ENCODE measurements at regions not wholly inside any gene's neighbourhood (a gene's known extent, or its start where the extent isn't known, plus 50 kb on each side); places are given as distances from the start of the nearest gene placed in this dataset.

- no peaks in the 10 kb centered on the region for H3K79me2 ChIP-seq (replicated peaks; ENCODE audit: insufficient read depth)
- H3K4me3 ChIP-seq: no peak overlapping the region
- no peak overlapping the region for H2AFZ ChIP-seq
- no peaks in the 10 kb centered on the region for H4K20me1 ChIP-seq (replicated peaks; ENCODE audit: insufficient read depth)
- Mint-ChIP-seq H3K27ac (no peak overlapping the region), H3K4me3 (no peak overlapping the region), H3K4me1 (no peaks in the 10 kb centered on the region), H3K9me3 (peaks cover 17% of the 10 kb centered on the region), H3K36me3 (ENCODE audit: low read depth) (no peaks in the 10 kb centered on the region), H3K27me3 (ENCODE audit: insufficient read depth, low read depth, poor library complexity) (no peaks in the 10 kb centered on the region)
- DNase-seq (ENCODE audit: low spot score) (no peak), ATAC-seq (no peak)
- H3F3A ChIP-seq (replicated peaks; ENCODE audit: low read depth): no peaks in the 10 kb centered on the region
- 0 out of 2 replicates have a peak, but pooled peaks cover 10% of the 10 kb centered on the region for H3K9me2 ChIP-seq (ENCODE audit: insufficient read depth)
- no peaks in the 10 kb centered on the region for H3K27me3 ChIP-seq (ENCODE audit: insufficient read depth)
- H3K4me1 ChIP-seq (ENCODE audit: insufficient read depth): no peaks in the 10 kb centered on the region
- no peaks in the 10 kb centered on the region for H3K36me3 ChIP-seq (ENCODE audit: insufficient read depth)
- no peak for TF ChIP-seq EZH2 (IDR thresholded peaks at IDR 0.05; ENCODE audit: low read depth, unreplicated experiment)
- no peak for TF ChIP-seq ZNF114 (CRISPR knock-in tag; IDR thresholded peaks at IDR 0.05)
- no peak for TF ChIP-seq CREB1 (CRISPR knock-in tag; IDR thresholded peaks at IDR 0.05; ENCODE audit: low read depth)
- no peak for TF ChIP-seq POLR2AphosphoS5 (IDR thresholded peaks at IDR 0.05; ENCODE audit: low read depth)
- no peak for TF ChIP-seq EZH2phosphoT487 (IDR thresholded peaks at IDR 0.05; ENCODE audit: unreplicated experiment)
- TF ChIP-seq STAT1 (IDR thresholded peaks at IDR 0.05; ENCODE audit: unreplicated experiment): no peak
- TF ChIP-seq ZNF331 (CRISPR knock-in tag; IDR thresholded peaks at IDR 0.05; ENCODE audit: low read depth): no peak
- no peak for TF ChIP-seq NANOG (IDR thresholded peaks at IDR 0.05; ENCODE audit: borderline replicate concordance)
- no peak for TF ChIP-seq REST (IDR thresholded peaks at IDR 0.05; ENCODE audit: unreplicated experiment)
- TF ChIP-seq CTCF (conservative IDR thresholded peaks at IDR 0.05; ENCODE audit: low read depth in 2 of 2): no peak
- no peak for TF ChIP-seq ZNF462 (CRISPR knock-in tag; IDR thresholded peaks at IDR 0.05)
- TF ChIP-seq ETS1 (IDR thresholded peaks at IDR 0.05): no peak
- no peak for TF ChIP-seq JUNB (IDR thresholded peaks at IDR 0.05; ENCODE audit: unreplicated experiment)
- H3K4me2 ChIP-seq: no peak overlapping the region
- no peak overlapping the region for H3K27ac ChIP-seq (ENCODE audit: low read depth)
Measured at GRCh38 chr5:114038756-114039155, 323.1 kb upstream of the KCNN2 start.
